Endothelial cell of umbilical vein (primary cell): ENCODE measurements at regions not wholly inside any gene's neighbourhood (a gene's known extent, or its start where the extent isn't known, plus 50 kb on each side); places are given as distances from the start of the nearest gene placed in this dataset.

Source experiments
- BruUV-seq: library from RNA; stranded (reverse); fragments of 400-500 nt; replicated peaks from 2 replicates; lab custom pipeline; 2021; lab: Mats Ljungman, UMichigan
- CTCF ChIA-PET: fragments of 300-600, 350-600 bp; sonication (Branson Sonifier 250); formaldehyde crosslinking; loops from one replicate; lab custom pipeline; 2021; ENCODE audit warnings: antibody characterized with exemption, inconsistent platforms; lab: Charles Lee
- POLR2A ChIA-PET: fragments of 300-600, 350-600 bp; sonication (Branson Sonifier 250); formaldehyde crosslinking; loops from one replicate; lab custom pipeline; 2021; ENCODE audit warnings: antibody characterized with exemption, inconsistent platforms; lab: Charles Lee
- DNase-seq: peaks from one replicate; pipeline ENCODE4 v3.0.0-alpha.2; 2011; ENCODE audit warnings: low read depth, low spot score
- FAIRE-seq: peaks from 2 replicates; lab custom pipeline; 2011; peaks lifted over from hg19 to GRCh38; lab: Jason Lieb, UNC
- H2AFZ ChIP-seq: 2 replicates; pipeline ENCODE4 v1.6.0; 2012; ENCODE audit warnings: low read depth, low read length, control low read depth, inconsistent platforms
- H3K27ac ChIP-seq: 2 replicates; pipeline ENCODE4 v1.5.1; 2011; ENCODE audit warnings: low read depth, mild to moderate bottlenecking, control low read depth, low read length, moderate library complexity; ENCODE audit not compliant: insufficient read depth
- H3K27me3 ChIP-seq, 2 experiments: 2 replicates each; pipeline versions ENCODE4 v1.6.0 to v1.6.1; 2011; ENCODE audit warnings: low read length in 2 of 2, mixed read lengths in 1 of 2; ENCODE audit not compliant: control insufficient read depth in 2 of 2, insufficient read depth in 2 of 2
- H3K36me3 ChIP-seq, 2 experiments: 2 replicates in 1 of 2; 3 replicates in 1 of 2; pipeline ENCODE4 v1.5.1; 2011; ENCODE audit warnings: low read length in 2 of 2, mild to moderate bottlenecking in 1 of 2, moderate library complexity in 1 of 2; ENCODE audit not compliant: control insufficient read depth in 2 of 2, insufficient read depth in 2 of 2; ENCODE audit errors: extremely low read depth in 1 of 2
- H3K4me1 ChIP-seq: 3 replicates; pipeline ENCODE4 v1.5.1; 2011; ENCODE audit warnings: mild to moderate bottlenecking, low read length; ENCODE audit not compliant: control insufficient read depth, insufficient read depth; ENCODE audit errors: extremely low read depth
- H3K4me2 ChIP-seq: 2 replicates; pipeline ENCODE4 v1.6.1; 2011; ENCODE audit warnings: low read length, control low read depth, mixed read lengths; ENCODE audit not compliant: insufficient read depth
- H3K4me3 ChIP-seq, 3 experiments: fragments of 200-600 bp in 1 of 3; sonication (generic), shearing (Covaris generic) in 1 of 3; replicated peaks in 1 of 3; 2 replicates each; pipeline ENCODE4 v1.5.1; 2011 to 2016; ENCODE audit warnings: control low read depth in 3 of 3, low read length in 3 of 3, mild to moderate bottlenecking in 2 of 3, inconsistent platforms in 1 of 3, low read depth in 1 of 3, moderate library complexity in 1 of 3; ENCODE audit not compliant: insufficient read depth in 1 of 3
- H3K79me2 ChIP-seq: 2 replicates; pipeline ENCODE4 v1.6.0; 2012; ENCODE audit warnings: low read length, inconsistent platforms; ENCODE audit not compliant: control insufficient read depth, insufficient read depth
- H3K9ac ChIP-seq: replicated peaks from 2 replicates; pipeline ENCODE3; 2011; ENCODE audit warnings: low read length, control low read depth; ENCODE audit not compliant: insufficient read depth; ENCODE audit errors: extremely low read depth
- H3K9me1 ChIP-seq: replicated peaks from 3 replicates; pipeline ENCODE4 v1.6.0; 2011; ENCODE audit warnings: mild to moderate bottlenecking, low read length; ENCODE audit not compliant: control insufficient read depth, insufficient read depth; ENCODE audit errors: extremely low read depth
- H3K9me3 ChIP-seq: replicated peaks from 2 replicates; pipeline ENCODE4 v1.5.1; 2012; ENCODE audit warnings: low read length, inconsistent platforms; ENCODE audit not compliant: control insufficient read depth, insufficient read depth
- H4K20me1 ChIP-seq: replicated peaks from 2 replicates; pipeline ENCODE3; 2011; ENCODE audit warnings: mild to moderate bottlenecking, low read length; ENCODE audit not compliant: control insufficient read depth, insufficient read depth; ENCODE audit errors: extremely low read depth
- CTCF ChIP-seq, 2 donors: IDR thresholded peaks; 1 replicate in 1 of 2; 2 replicates in 1 of 2; pipeline ENCODE4 v1.5.1; 2011; ENCODE audit warnings: low read length in 2 of 2, mild to moderate bottlenecking in 2 of 2, moderate library complexity in 2 of 2, control low read depth in 1 of 2, inconsistent platforms in 1 of 2, low read depth in 1 of 2; ENCODE audit not compliant: insufficient read depth in 1 of 2; ENCODE audit errors: extremely low read depth in 1 of 2
- EZH2 ChIP-seq: IDR thresholded peaks from 2 replicates; pipeline ENCODE4 v1.6.1; 2012; ENCODE audit warnings: borderline replicate concordance, low read depth, mild to moderate bottlenecking, moderate library complexity, low read length, inconsistent platforms; ENCODE audit not compliant: severe bottlenecking
- FOS ChIP-seq: IDR thresholded peaks from 2 replicates; pipeline ENCODE4 v1.6.1; 2011; ENCODE audit warnings: mild to moderate bottlenecking, low read length, moderate library complexity, borderline replicate concordance; ENCODE audit not compliant: insufficient read depth
- GATA2 ChIP-seq: IDR thresholded peaks from 2 replicates; pipeline ENCODE4 v1.7.0; 2011; ENCODE audit warnings: low read depth, mild to moderate bottlenecking, moderate library complexity, mixed read lengths, low read length; ENCODE audit not compliant: insufficient read length, insufficient read depth
- JUN ChIP-seq: IDR thresholded peaks from 2 replicates; pipeline ENCODE4 v1.6.1; 2011; ENCODE audit warnings: borderline replicate concordance, low read depth; ENCODE audit not compliant: insufficient read length, insufficient read depth
- MYC ChIP-seq: IDR thresholded peaks from one replicate; pipeline ENCODE4 v1.6.1; 2011; ENCODE audit warnings: mild to moderate bottlenecking, low read depth, low read length
- POLR2A ChIP-seq: IDR thresholded peaks from 2 replicates; pipeline ENCODE4 v1.6.1; 2012; ENCODE audit warnings: low read depth, mild to moderate bottlenecking, control low read depth, low read length
- POLR2AphosphoS5 ChIP-seq: IDR thresholded peaks from 2 replicates; pipeline ENCODE4 v1.6.1; 2012; ENCODE audit warnings: low read depth, mild to moderate bottlenecking, control low read depth, low read length, moderate library complexity; ENCODE audit not compliant: insufficient read depth
- dilution Hi-C: fragments of 300-500 bp; cut with MboI; formaldehyde crosslinking; loops from one replicate; pipeline ENCODE4 v1.15.0; 2019; ENCODE audit warnings: low sequenced_read_pairs; ENCODE audit not compliant: extremely low pct_ligation_motif_present
- intact Hi-C: fragments of 100-400 bp; cut with micrococcal nuclease; formaldehyde crosslinking; loops from one replicate; pipeline ENCODE4 v1.10.0; 2022
- TF ChIP-seq, protein P1 (sequence below): IDR thresholded peaks from 2 replicates; pipeline ENCODE4 v1.6.1; 2011; ENCODE audit not compliant: insufficient read depth, insufficient read length

GRCh38 chr11:122468965-122469364 lies 186.6 kb upstream of the UBASH3B start:
- dilution Hi-C loops (no loop called here), intact Hi-C loops (no loop called here)
- Histone ChIP-seq H3K79me2 (no peaks in the 10 kb centered on the region), H3K4me3 (no peak overlapping the region), H3K9ac (no peak overlapping the region), H4K20me1 (no peaks in the 10 kb centered on the region), H3K36me3 (no peaks in the 10 kb centered on the region), H3K9me3 (no peaks in the 10 kb centered on the region), H2AFZ (no peak overlapping the region), H3K4me1 (no peaks in the 10 kb centered on the region), H3K27ac (no peak overlapping the region), H3K27me3 (no peaks in the 10 kb centered on the region), H3K9me1 (no peaks in the 10 kb centered on the region), H3K4me2 (no peak overlapping the region)
- BruUV-seq: no TSS peak
- CTCF ChIA-PET: no interaction called here
- FAIRE-seq (no peak), DNase-seq (no peak)
- TF ChIP-seq MYC: no peak
- TF ChIP-seq GATA2: no peak
- TF ChIP-seq POLR2AphosphoS5: no peak
- TF ChIP-seq EZH2: no peak
- TF ChIP-seq POLR2A: no peak
- TF ChIP-seq, protein P1, sequence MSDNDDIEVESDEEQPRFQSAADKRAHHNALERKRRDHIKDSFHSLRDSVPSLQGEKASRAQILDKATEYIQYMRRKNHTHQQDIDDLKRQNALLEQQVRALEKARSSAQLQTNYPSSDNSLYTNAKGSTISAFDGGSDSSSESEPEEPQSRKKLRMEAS: no peak
- TF ChIP-seq CTCF (IDR thresholded peaks at IDR 0.05; ENCODE audit: extremely low read depth in 1 of 2, insufficient read depth in 1 of 2, low read depth in 1 of 2, low read length in 2 of 2): no peak
- no peak for TF ChIP-seq JUN
- TF ChIP-seq FOS: no peak
- POLR2A ChIA-PET: no interaction called here
